ENCODE measurements at regions not wholly inside any gene's neighbourhood (a gene's known extent, or its start where the extent isn't known, plus 50 kb on each side); places are given as distances from the start of the nearest gene placed in this dataset.
"Not testable (repeated sequence)": the region's sequence is repeated elsewhere in the genome, so short reads cannot be mapped to it uniquely, and the experiment has no call there.

- DNase-seq: not testable (repeated sequence)
These were observed 645.8 kb downstream of the FRK start for GRCh38 chr6:115414916-115415315.

- no peak for DNase-seq
These were observed 648.9 kb downstream of the FRK start for GRCh38 chr6:115411756-115412155.

- DNase-seq: no peak
These were observed 656.2 kb downstream of the FRK start for GRCh38 chr6:115404446-115404845.

GRCh38 chr6:115398607-115399006 is 662.1 kb downstream of the FRK start:
- DNase-seq: no peak

GRCh38 chr6:115396112-115396906 is 664.4 kb downstream of the FRK start:
- no peak for DNase-seq

- DNase-seq: no peak
These were observed 666.9 kb downstream of the FRK start for GRCh38 chr6:115393821-115394220.

GRCh38 chr6:115370202-115370601 is 690.5 kb downstream of the FRK start:
- no peak for DNase-seq

GRCh38 chr6:115365783-115366182 is 694.9 kb downstream of the FRK start:
- no peak for DNase-seq

- DNase-seq: no peak
These were observed 697.3 kb downstream of the FRK start for GRCh38 chr6:115363379-115363778.

GRCh38 chr6:115362234-115362633 is 698.5 kb downstream of the FRK start:
- DNase-seq: no peak

GRCh38 chr6:115360602-115361325 is 699.9 kb downstream of the FRK start:
- DNase-seq: no peak

GRCh38 chr6:115358616-115359015 is 702.1 kb downstream of the FRK start:
- no peak for DNase-seq

- no peak for DNase-seq
These were observed 704.3 kb downstream of the FRK start for GRCh38 chr6:115356371-115356770.

GRCh38 chr6:115323001-115323400 is 737.7 kb downstream of the FRK start:
- no peak for DNase-seq

GRCh38 chr6:115319823-115320222 is 740.9 kb downstream of the FRK start:
- no peak for DNase-seq

GRCh38 chr6:115310156-115310555 is 750.5 kb downstream of the FRK start:
- DNase-seq: no peak

- DNase-seq: no peak
These were observed 758.0 kb downstream of the FRK start for GRCh38 chr6:115302731-115303130.

GRCh38 chr6:115287467-115287866 is 773.2 kb downstream of the FRK start:
- DNase-seq: no peak

- DNase-seq: no peak
These were observed 783.7 kb downstream of the FRK start for GRCh38 chr6:115276881-115277565.

GRCh38 chr6:115272311-115272710 is 788.4 kb downstream of the FRK start:
- no peak for DNase-seq

GRCh38 chr6:115271434-115271833 is 789.3 kb downstream of the FRK start:
- DNase-seq: no peak

GRCh38 chr6:115270953-115271352 is 789.7 kb downstream of the FRK start:
- no peak for DNase-seq

GRCh38 chr6:115241373-115241772 is 819.3 kb downstream of the FRK start:
- no peak for DNase-seq

- no peak for DNase-seq
These were observed 839.5 kb downstream of the FRK start for GRCh38 chr6:115221198-115221597.
